T-cell (primary cell): ENCODE measurements at regions not wholly inside any gene's neighbourhood (a gene's known extent, or its start where the extent isn't known, plus 50 kb on each side); places are given as distances from the start of the nearest gene placed in this dataset.

Experiments
- ATAC-seq, 4 experiments: fragments of 200-7000 bp in 3 of 4; fragments of 150-1000 bp in 1 of 4; cut with Tn5 transposase; replicated peaks in 1 of 4; 1 replicate in 3 of 4; 2 replicates in 1 of 4; pipeline ENCODE4 v1.10.0; 2021; ENCODE audit warnings: moderate library complexity in 3 of 4, mild to moderate bottlenecking in 2 of 4, moderate number of reproducible peaks in 1 of 4
- CTCF ChIA-PET, 2 donors: fragments of 300-600 bp; sonication (Branson Sonifier 250); formaldehyde crosslinking; loops; one replicate each; lab custom pipeline; 2022; ENCODE audit warnings: antibody characterized with exemption in 2 of 2; lab: Charles Lee
- POLR2A ChIA-PET, 2 donors: fragments of 300-600 bp; sonication (Branson Sonifier 250); formaldehyde crosslinking; loops; one replicate each; lab custom pipeline; 2022; ENCODE audit warnings: antibody characterized with exemption in 2 of 2; lab: Charles Lee
- DNase-seq, 35 experiments: peaks; one replicate each; pipeline versions ENCODE4 v3.0.0 to v3.0.0-alpha.2; 2013 to 2023
- H3K27ac ChIP-seq: one replicate; pipeline ENCODE4 v1.5.1; 2013; ENCODE audit warnings: low read length
- H3K27me3 ChIP-seq, 2 experiments: replicated peaks in 1 of 2; 1 replicate in 1 of 2; 2 replicates in 1 of 2; pipeline versions ENCODE4 v1.6.1 to v1.7.0; 2013; ENCODE audit warnings: low read length in 1 of 2, mixed read lengths in 1 of 2; ENCODE audit not compliant: control insufficient read depth in 2 of 2, insufficient read depth in 2 of 2; ENCODE audit errors: extremely low read depth in 1 of 2
- H3K36me3 ChIP-seq, 2 donors: 1 replicate in 1 of 2; 2 replicates in 1 of 2; pipeline versions ENCODE4 v1.6.1 to v1.7.0; 2013; ENCODE audit warnings: low read length in 1 of 2; ENCODE audit not compliant: control insufficient read depth in 2 of 2, insufficient read depth in 1 of 2; ENCODE audit errors: extremely low read depth in 1 of 2
- H3K4me1 ChIP-seq, 2 experiments: 1 replicate in 1 of 2; 2 replicates in 1 of 2; pipeline versions ENCODE4 v1.6.1 to v1.7.0; 2013; ENCODE audit warnings: low read length in 2 of 2, mixed read lengths in 1 of 2; ENCODE audit not compliant: insufficient read depth in 2 of 2, control insufficient read depth in 1 of 2; ENCODE audit errors: extremely low read depth in 1 of 2
- H3K4me3 ChIP-seq, 2 donors: 1 replicate in 1 of 2; 2 replicates in 1 of 2; pipeline versions ENCODE4 v1.5.1 to v1.7.0; 2013; ENCODE audit warnings: mild to moderate bottlenecking in 2 of 2, low read length in 1 of 2, moderate library complexity in 1 of 2; ENCODE audit not compliant: control insufficient read depth in 1 of 2; ENCODE audit errors: extremely low read depth in 1 of 2
- H3K9me3 ChIP-seq: 2 replicates; pipeline ENCODE4 v1.7.0; 2013
- H3K27ac Mint-ChIP-seq, 2 donors: one replicate each; pipeline ENCODE4 v1.8.0; 2020 to 2021; ENCODE audit warnings: mild to moderate bottlenecking in 2 of 2, mixed read lengths in 2 of 2
- H3K27me3 Mint-ChIP-seq, 2 donors: one replicate each; pipeline ENCODE4 v1.8.0; 2021 to 2022; ENCODE audit warnings: mixed read lengths in 2 of 2
- H3K36me3 Mint-ChIP-seq: one replicate; pipeline ENCODE4 v1.8.0; 2021; ENCODE audit warnings: mixed read lengths
- H3K4me1 Mint-ChIP-seq, 3 donors: one replicate each; pipeline ENCODE4 v1.8.0; 2020 to 2022; ENCODE audit warnings: mixed read lengths in 3 of 3, mild to moderate bottlenecking in 1 of 3
- H3K4me3 Mint-ChIP-seq, 3 donors: one replicate each; pipeline ENCODE4 v1.8.0; 2020 to 2022; ENCODE audit warnings: mild to moderate bottlenecking in 3 of 3, mixed read lengths in 3 of 3, moderate library complexity in 3 of 3
- H3K9me3 Mint-ChIP-seq, 3 donors: one replicate each; pipeline ENCODE4 v1.8.0; 2020 to 2022; ENCODE audit warnings: mixed read lengths in 3 of 3
- WGBS: methylation state at CpG from one replicate; pipeline ENCODE4 v1.1.5; 2013; ENCODE audit warnings: missing lambda C conversion rate; ENCODE audit not compliant: insufficient coverage; 5-methylcytosine and 5-hydroxymethylcytosine counted together

DNA sequence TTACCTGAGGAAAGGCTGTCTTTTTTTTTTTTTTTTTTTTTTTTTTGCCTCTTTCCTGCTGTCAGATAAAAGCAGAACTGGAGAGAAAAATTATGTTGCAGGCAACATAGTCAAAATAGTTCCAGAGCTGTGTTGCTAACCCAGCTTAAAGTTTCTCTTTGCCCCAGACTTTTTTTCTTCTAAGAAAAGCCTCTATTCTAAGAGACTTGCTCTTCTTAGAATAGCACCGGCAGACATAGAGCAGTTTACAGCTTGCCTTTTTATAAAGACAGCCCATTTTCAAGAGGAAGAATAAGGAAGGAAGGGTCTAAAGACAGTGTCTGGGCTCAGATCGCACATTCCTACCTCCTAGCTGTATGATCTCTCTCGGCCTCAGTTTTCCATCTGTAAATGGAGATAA is 88.7 kb downstream of the TENT5C start:
- H3K4me1 ChIP-seq, result no peaks in the 10 kb centered on the region
- H3K27me3 Mint-ChIP-seq, result peaks cover 7 to 8% of the 10 kb centered on the region in 2 donors
- no peaks in the 10 kb centered on the region for H3K36me3 Mint-ChIP-seq
- no peak overlapping the region for H3K4me3 Mint-ChIP-seq
- H3K27ac ChIP-seq, result no peak overlapping the region
- H3K9me3 ChIP-seq, result no peaks in the 10 kb centered on the region
- no peak overlapping the region for H3K27ac Mint-ChIP-seq
- no CpG with 5 or more reads among the region's 3 CpGs for WGBS
- CTCF ChIA-PET, result no interaction called here
- DNase-seq (no peak), ATAC-seq (no peak)
- H3K36me3 ChIP-seq, result no peaks in the 10 kb centered on the region
- H3K4me3 ChIP-seq, result no peak overlapping the region
- peaks cover 0 to 11% of the 10 kb centered on the region in 2 experiments for H3K27me3 ChIP-seq
- no peaks in the 10 kb centered on the region for H3K9me3 Mint-ChIP-seq
- POLR2A ChIA-PET, result no interaction called here
- H3K4me1 Mint-ChIP-seq, result no peaks in the 10 kb centered on the region

DNA sequence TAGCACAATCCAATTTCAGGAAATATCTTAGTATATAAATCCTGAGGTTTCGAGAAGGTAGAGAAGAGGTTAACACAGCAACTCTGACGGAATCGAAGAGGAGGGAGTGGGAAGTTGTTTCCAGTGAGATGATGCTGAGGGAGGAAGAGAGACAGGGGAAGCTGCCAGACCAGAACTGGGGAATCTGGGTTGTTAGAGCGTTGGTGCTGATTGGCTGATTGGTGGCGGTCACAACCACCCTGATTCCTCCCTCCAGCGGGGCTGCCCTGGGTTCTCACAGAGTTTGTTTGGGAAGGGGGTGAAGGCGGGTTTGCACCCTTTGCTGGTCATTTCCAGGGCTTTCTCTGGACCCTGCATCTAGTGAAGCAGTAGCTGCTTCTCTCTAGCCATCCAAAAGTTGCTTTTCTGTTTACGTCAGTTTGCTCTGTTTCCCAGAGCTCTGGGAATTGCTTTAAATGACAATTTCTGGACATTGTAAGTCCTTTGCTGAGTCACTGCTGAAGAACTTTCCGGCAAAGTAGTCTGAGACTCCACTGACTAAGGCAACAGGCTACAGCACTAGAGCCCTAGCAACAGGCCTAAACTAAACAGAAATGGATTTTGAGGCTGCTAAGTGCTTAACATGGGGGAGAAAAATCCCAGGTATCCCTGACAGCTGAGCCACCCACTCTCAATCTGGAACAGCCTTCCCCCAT is 90.1 kb downstream of the TENT5C start:
- Mint-ChIP-seq H3K4me3 (no peak overlapping the region), H3K4me1 (no peaks in the 10 kb centered on the region), H3K27me3 (peaks cover 7 to 8% of the 10 kb centered on the region in 2 donors), H3K9me3 (no peaks in the 10 kb centered on the region), H3K27ac (no peak overlapping the region), H3K36me3 (no peaks in the 10 kb centered on the region)
- POLR2A ChIA-PET, result no interaction called here
- Histone ChIP-seq H3K4me1 (no peaks in the 10 kb centered on the region), H3K27ac (no peak overlapping the region), H3K4me3 (no peak overlapping the region), H3K9me3 (no peaks in the 10 kb centered on the region), H3K36me3 (no peaks in the 10 kb centered on the region), H3K27me3 (peaks cover 0 to 14% of the 10 kb centered on the region in 2 experiments)
- DNase-seq (no peak), ATAC-seq (no peak)
- CTCF ChIA-PET, result interaction anchor here (0.6 to 1.0 kb wide), 2 partner anchors 26 to 187 kb away, joined by 3 read pairs; no protein-coding TSS in a partner anchor
- WGBS, result 82% methylated on average over 6 of the region's 9 CpGs

DNA sequence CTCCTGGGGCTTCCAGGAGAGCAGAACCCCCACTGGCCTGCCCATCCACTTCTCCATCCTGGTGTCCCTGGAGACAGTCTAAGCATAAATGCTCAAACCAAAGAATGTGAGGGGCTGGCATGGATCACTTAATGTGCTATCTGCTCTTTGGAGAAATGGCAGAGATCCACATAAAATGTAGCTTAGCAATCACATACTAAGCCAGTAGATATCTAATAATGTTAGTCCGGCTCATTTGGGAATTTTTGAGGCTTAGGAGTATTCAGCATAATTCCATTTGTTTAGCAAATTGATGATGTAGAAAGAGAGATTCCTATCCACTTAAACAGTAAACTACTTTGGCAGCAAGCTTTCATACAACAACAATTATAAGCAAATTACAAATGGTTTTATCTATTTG is 90.7 kb downstream of the TENT5C start:
- ATAC-seq, result no peak
- Histone ChIP-seq H3K36me3 (no peaks in the 10 kb centered on the region), H3K4me1 (no peaks in the 10 kb centered on the region), H3K27me3 (peaks cover 0 to 14% of the 10 kb centered on the region in 2 experiments), H3K4me3 (no peak overlapping the region), H3K27ac (no peak overlapping the region), H3K9me3 (no peaks in the 10 kb centered on the region)
- ChIA-PET CTCF (interaction anchor here (0.5 to 1.4 kb wide), 4 partner anchors 9 to 187 kb away, joined by 3 to 4 read pairs (median 3); no protein-coding TSS in a partner anchor), POLR2A (no interaction called here)
- Mint-ChIP-seq H3K4me3 (no peak overlapping the region), H3K9me3 (no peaks in the 10 kb centered on the region), H3K27ac (no peak overlapping the region), H3K4me1 (no peaks in the 10 kb centered on the region), H3K36me3 (no peaks in the 10 kb centered on the region), H3K27me3 (peaks cover 4 to 8% of the 10 kb centered on the region in 2 donors)
- no CpG with 5 or more reads among the region's 1 CpG for WGBS
- DNase-seq, result no peak

DNA sequence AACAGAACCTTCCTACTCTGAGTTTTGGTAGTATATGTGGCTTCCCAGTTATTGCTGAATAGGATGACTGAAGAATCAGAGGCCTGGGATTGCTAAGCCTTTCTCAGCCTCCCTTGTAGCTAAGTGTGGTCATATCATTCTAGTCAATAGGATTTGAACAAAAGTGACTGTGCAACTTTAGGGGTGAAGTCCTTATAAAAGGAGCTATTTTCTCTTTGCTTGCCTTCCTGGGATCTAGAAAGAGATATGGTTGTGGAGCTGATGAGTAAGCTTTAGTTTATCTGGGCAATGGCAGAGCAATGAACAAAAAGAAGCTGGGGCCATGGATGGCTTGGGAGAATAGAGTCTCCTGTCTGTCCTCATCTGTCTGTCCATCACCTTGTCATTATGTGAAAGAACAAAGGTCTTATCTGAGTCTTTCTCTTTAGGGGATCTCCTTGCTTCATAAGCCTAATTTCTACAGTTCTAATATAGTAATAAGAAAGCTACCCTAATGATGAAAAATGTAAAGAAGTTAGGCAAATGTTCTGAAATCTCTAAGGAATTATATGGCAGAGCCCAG is 91.5 kb downstream of the TENT5C start:
- H3K27ac ChIP-seq, result no peak overlapping the region
- H3K9me3 ChIP-seq, result no peaks in the 10 kb centered on the region
- no peaks in the 10 kb centered on the region for H3K4me1 ChIP-seq
- Mint-ChIP-seq H3K4me3 (no peak overlapping the region), H3K36me3 (no peaks in the 10 kb centered on the region), H3K9me3 (no peaks in the 10 kb centered on the region), H3K27me3 (peaks cover 4 to 8% of the 10 kb centered on the region in 2 donors), H3K4me1 (no peaks in the 10 kb centered on the region), H3K27ac (no peak overlapping the region)
- POLR2A ChIA-PET, result interaction anchor here in 1 of 2 donors (0.6 kb wide), 1 partner anchor 31 kb away, joined by 3 read pairs; no protein-coding TSS in a partner anchor
- no peak for ATAC-seq
- H3K27me3 ChIP-seq, result peaks cover 0 to 14% of the 10 kb centered on the region in 2 experiments
- H3K4me3 ChIP-seq, result no peak overlapping the region
- no peak for DNase-seq
- CTCF ChIA-PET, result interaction anchor here (0.5 to 1.4 kb wide), 2 partner anchors 9 to 22 kb away, joined by 3 to 4 read pairs; no protein-coding TSS in a partner anchor
- H3K36me3 ChIP-seq, result no peaks in the 10 kb centered on the region

DNA sequence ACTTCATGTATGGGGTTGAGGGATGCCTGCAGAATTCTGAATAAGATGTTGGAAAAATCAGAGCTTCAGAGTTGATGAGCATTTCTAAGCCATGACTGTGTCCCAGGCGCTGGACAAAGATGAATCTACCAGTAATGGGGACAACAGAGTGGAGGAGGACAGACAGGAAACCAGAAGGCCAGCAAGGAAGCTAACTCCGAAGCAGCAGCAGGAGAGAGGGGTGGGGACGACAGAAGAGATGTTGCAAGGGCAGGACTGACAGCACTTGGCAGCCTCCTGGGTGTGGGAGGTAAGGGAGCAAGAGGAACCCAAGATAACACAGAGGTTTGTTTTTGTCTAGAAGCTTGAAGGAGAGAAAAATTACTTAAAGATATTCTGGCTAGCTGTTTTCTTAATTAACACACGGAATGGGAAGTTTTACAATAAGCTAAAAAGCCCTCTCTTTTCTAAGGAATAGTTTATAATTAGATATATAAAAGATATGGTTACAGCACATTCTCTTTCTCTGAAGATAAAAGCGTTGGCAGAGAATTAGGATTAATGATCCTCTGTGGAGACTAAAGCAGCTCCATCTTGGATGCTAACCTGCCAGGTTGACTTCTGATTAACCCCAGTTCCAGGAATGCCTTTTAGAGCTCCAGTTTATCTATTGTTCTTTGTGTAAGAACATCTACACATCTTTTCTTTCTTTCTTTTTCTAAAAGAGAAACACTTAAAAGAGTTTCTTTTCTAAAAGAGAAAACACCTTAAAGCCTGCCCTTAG is 92.7 kb downstream of the TENT5C start:
- Mint-ChIP-seq H3K4me1 (no peaks in the 10 kb centered on the region), H3K27ac (peak overlapping the region in 1 of 2 donors; percentile 47), H3K4me3 (no peak overlapping the region), H3K36me3 (no peaks in the 10 kb centered on the region), H3K27me3 (peaks cover 7 to 8% of the 10 kb centered on the region in 2 donors), H3K9me3 (no peaks in the 10 kb centered on the region)
- H3K4me1 ChIP-seq, result no peaks in the 10 kb centered on the region
- ATAC-seq (no peak), DNase-seq (no peak)
- peaks cover 0 to 14% of the 10 kb centered on the region in 2 experiments for H3K27me3 ChIP-seq
- no peak overlapping the region for H3K4me3 ChIP-seq
- H3K27ac ChIP-seq, result no peak overlapping the region
- no peaks in the 10 kb centered on the region for H3K9me3 ChIP-seq
- CTCF ChIA-PET, result no interaction called here
- H3K36me3 ChIP-seq, result no peaks in the 10 kb centered on the region
- 56% methylated on average over 3 of the region's 5 CpGs for WGBS
- POLR2A ChIA-PET, result no interaction called here

DNA sequence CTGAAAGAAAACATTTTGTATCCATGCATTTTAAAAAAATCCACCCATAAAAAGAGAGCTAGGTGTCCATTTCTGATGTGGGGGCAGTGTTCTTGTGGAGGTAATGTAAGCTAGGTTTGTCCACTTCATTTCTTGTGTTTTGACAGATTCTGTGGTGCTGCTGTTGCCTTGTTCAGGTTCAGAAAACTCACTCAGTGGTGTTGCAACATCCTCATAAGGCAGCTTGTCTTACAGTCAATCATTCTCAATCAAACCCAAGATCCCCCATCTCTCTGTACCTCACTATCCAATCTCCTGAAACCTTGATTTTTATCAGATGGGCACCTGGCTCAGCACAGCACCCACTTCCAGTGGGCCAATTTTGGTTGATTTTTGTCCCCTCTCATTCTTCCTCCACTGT is 94.1 kb downstream of the TENT5C start:
- ATAC-seq, result no peak

More for the DNA sequence above, 94.1 kb downstream of the TENT5C start:
- no peaks in the 10 kb centered on the region for H3K4me1 Mint-ChIP-seq
- H3K27ac Mint-ChIP-seq, result no peak overlapping the region
- H3K27ac ChIP-seq, result no peak overlapping the region
- H3K36me3 Mint-ChIP-seq, result no peaks in the 10 kb centered on the region
- CTCF ChIA-PET, result no interaction called here
- H3K9me3 Mint-ChIP-seq, result no peaks in the 10 kb centered on the region
- peaks cover 0 to 13% of the 10 kb centered on the region in 2 experiments for H3K27me3 ChIP-seq
- no peaks in the 10 kb centered on the region for H3K9me3 ChIP-seq
- POLR2A ChIA-PET, result no interaction called here
- no peak overlapping the region for H3K4me3 ChIP-seq
- H3K36me3 ChIP-seq, result no peaks in the 10 kb centered on the region
- H3K27me3 Mint-ChIP-seq, result peaks cover 7 to 8% of the 10 kb centered on the region in 2 donors
- H3K4me3 Mint-ChIP-seq, result no peak overlapping the region
- no peaks in the 10 kb centered on the region for H3K4me1 ChIP-seq
- no peak for DNase-seq
